GM21423 (cell line): ENCODE measurements at regions not wholly inside any gene's neighbourhood (a gene's known extent, or its start where the extent isn't known, plus 50 kb on each side); places are given as distances from the start of the nearest gene placed in this dataset.
"Not testable (repeated sequence)": the region's sequence is repeated elsewhere in the genome, so short reads cannot be mapped to it uniquely, and the experiment has no call there.

Experiments
- ATAC-seq: cut with Tn5 transposase; IDR thresholded peaks from one replicate; pipeline ENCODE4 v1.9.1; 2021; ENCODE audit warnings: mild to moderate bottlenecking, moderate library complexity; ENCODE audit not compliant: unreplicated experiment

- no peak for ATAC-seq
Observed at GRCh38 chr11:115608976-115609375, 104.8 kb upstream of the CADM1 start.

GRCh38 chr11:115607621-115608221, 103.5 kb upstream of the CADM1 start:
- ATAC-seq: no peak

GRCh38 chr11:115606498-115607220, 102.4 kb upstream of the CADM1 start:
- ATAC-seq: no peak

- ATAC-seq: no peak
Observed at GRCh38 chr11:115605871-115606497, 101.8 kb upstream of the CADM1 start.

GRCh38 chr11:115605397-115605796, 101.2 kb upstream of the CADM1 start:
- not testable (repeated sequence) for ATAC-seq

- no peak for ATAC-seq
Observed at GRCh38 chr11:115599125-115599524, 94.9 kb upstream of the CADM1 start.

- ATAC-seq: no peak
Observed at GRCh38 chr11:115598257-115598901, 94.2 kb upstream of the CADM1 start.

GRCh38 chr11:115591380-115591779, 87.2 kb upstream of the CADM1 start:
- no peak for ATAC-seq

GRCh38 chr11:115590254-115590653, 86.0 kb upstream of the CADM1 start:
- ATAC-seq: no peak

- no peak for ATAC-seq
Observed at GRCh38 chr11:115587718-115588342, 83.6 kb upstream of the CADM1 start.

- no peak for ATAC-seq
Observed at GRCh38 chr11:115585361-115586024, 81.3 kb upstream of the CADM1 start.

- ATAC-seq: no peak
Observed at GRCh38 chr11:115581871-115582639, 77.8 kb upstream of the CADM1 start.

GRCh38 chr11:115580927-115581680, 76.9 kb upstream of the CADM1 start:
- no peak for ATAC-seq

- ATAC-seq: no peak
Observed at GRCh38 chr11:115580416-115580815, 76.2 kb upstream of the CADM1 start.

GRCh38 chr11:115579181-115579825, 75.1 kb upstream of the CADM1 start:
- ATAC-seq: no peak

GRCh38 chr11:115578275-115578674, 74.1 kb upstream of the CADM1 start:
- no peak for ATAC-seq

GRCh38 chr11:115577701-115578100, 73.5 kb upstream of the CADM1 start:
- no peak for ATAC-seq

GRCh38 chr11:115576606-115577380, 72.6 kb upstream of the CADM1 start:
- no peak for ATAC-seq
